Omental fat pad (tissue), 3 donors: ENCODE measurements at regions not wholly inside any gene's neighbourhood (a gene's known extent, or its start where the extent isn't known, plus 50 kb on each side); places are given as distances from the start of the nearest gene placed in this dataset.
A peak's percentile ranks its signal among the peaks of the same experiment; 100 is the strongest.
"Not testable (repeated sequence)": the region's sequence is repeated elsewhere in the genome, so short reads cannot be mapped to it uniquely, and the experiment has no call there.

ENCODE experiments used
- ATAC-seq: fragments of 150-250 bp; one replicate; pipeline ENCODE4 v1.9.1; 2016; ENCODE audit warnings: mild to moderate bottlenecking, moderate library complexity; ENCODE audit not compliant: low FRiP score
- DNase-seq: peaks from one replicate; pipeline ENCODE4 v3.0.0-alpha.2; 2019; ENCODE audit warnings: low spot score
- CTCF ChIP-seq, 3 donors: fragments of 450-650 bp; IDR thresholded peaks; one replicate each; pipeline ENCODE4 v1.5.1; 2016 to 2017; ENCODE audit warnings: antibody characterized with exemption in 3 of 3, mild to moderate bottlenecking in 3 of 3, moderate library complexity in 2 of 3

- TF ChIP-seq CTCF (IDR thresholded peaks at IDR 0.05), result no peak
- DNase-seq (no peak), ATAC-seq (no peak)
These were observed 129.8 kb downstream of the BCL2L11 start for GRCh38 chr2:111250448-111251030.

GRCh38 chr2:111251711-111252110, 131.0 kb downstream of the BCL2L11 start:
- ATAC-seq, result no peak
- no peak for TF ChIP-seq CTCF (IDR thresholded peaks at IDR 0.05)
- no peak for DNase-seq

GRCh38 chr2:111252436-111252835, 131.7 kb downstream of the BCL2L11 start:
- ATAC-seq, result no peak
- no peak for TF ChIP-seq CTCF (IDR thresholded peaks at IDR 0.05)
- no peak for DNase-seq

GRCh38 chr2:111254916-111255315, 134.2 kb downstream of the BCL2L11 start:
- DNase-seq, ATAC-seq: not testable (repeated sequence)

- ATAC-seq, DNase-seq: not testable (repeated sequence)
These were observed 135.9 kb downstream of the BCL2L11 start for GRCh38 chr2:111256628-111257027.

DNA sequence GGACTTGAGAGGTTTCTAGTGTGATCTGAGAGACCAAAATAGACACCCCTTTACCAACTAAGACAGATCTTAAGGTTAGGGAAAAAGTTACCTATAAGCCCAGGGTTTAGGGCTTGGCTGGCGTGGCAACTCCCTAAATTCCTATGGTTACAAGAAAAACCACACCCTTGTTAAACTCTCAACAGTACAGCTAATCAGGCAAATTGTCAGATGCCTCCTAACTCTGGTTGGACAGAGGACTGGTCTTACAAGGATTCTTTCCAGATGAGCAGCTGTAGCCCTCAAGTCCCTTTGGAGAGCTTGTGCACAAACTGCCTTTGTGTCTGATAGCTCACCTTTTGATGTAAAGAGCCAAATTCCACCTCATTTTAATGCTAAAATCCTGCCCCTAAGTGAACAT, 136.9 kb downstream of the BCL2L11 start:
- not testable (repeated sequence) for ATAC-seq, DNase-seq

- not testable (repeated sequence) for ATAC-seq, DNase-seq
These were observed 137.6 kb downstream of the BCL2L11 start for GRCh38 chr2:111258318-111258717.

DNA sequence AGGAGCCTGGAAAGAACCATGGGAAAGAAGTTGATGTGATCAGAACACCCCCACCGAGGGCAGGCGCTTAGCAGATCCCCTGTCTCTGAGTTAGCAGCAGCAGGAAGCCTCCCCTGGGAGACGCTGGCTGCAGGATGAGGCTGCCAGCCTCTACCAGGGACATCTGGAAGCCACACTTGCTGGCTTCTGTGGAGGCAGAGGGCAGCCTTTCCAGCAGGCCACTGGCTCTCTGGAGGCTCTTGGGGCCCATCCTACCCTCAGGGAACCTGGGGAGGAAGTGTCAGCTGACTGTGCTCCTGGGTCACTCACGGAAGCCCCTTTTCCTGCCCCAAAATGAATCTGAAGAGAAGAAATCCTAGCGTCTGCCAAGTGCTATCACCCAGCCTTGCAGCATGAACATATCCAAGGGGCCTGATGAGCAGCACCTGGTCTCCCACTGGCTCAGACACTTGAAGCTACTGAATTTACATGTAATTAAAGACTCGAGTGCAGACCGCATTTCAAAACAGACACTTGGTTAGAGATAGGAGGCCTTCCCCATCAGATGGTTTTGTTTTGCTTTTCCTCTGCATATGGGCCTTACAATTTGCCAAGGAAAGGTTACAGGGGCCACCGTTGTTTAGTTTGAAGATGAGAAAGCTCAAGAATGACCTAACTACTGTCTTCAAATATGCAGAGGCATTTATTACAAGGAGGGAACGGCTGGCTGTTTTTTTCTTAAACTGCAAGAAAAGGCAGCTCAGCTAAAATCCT, 142.1 kb downstream of the BCL2L11 start:
- DNase-seq, ATAC-seq: not testable (repeated sequence)

DNA sequence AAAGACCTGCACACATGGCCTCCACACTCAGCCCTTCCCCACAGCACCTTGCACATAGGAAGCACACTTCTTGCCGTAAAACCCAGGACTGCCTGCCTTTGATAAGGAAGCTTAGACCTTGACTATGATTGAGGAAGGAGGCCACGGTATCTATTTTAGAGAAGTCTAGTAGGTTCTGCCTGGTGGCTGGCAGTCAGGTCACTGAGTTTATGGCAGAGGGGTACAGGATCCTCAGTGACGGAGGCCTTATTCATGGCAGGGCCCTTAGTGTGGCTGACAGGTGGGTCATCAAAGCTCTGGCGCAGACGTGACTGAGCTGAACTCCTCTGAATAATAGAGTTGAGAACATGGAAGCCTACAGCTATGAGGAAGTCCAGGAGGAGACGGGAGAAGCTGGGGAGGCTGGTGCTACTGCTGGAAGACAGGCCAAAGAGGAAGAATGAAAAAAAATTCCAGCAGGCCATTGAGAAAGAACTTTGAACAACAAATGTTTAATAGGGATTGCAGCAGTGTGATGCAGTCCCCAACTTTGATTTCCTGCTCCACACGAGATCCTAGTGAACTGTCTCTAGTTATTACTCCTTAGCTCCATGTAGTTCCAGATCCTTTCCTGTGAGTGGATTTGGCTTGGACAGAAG, 142.8 kb downstream of the BCL2L11 start:
- ATAC-seq, DNase-seq: not testable (repeated sequence)

DNA sequence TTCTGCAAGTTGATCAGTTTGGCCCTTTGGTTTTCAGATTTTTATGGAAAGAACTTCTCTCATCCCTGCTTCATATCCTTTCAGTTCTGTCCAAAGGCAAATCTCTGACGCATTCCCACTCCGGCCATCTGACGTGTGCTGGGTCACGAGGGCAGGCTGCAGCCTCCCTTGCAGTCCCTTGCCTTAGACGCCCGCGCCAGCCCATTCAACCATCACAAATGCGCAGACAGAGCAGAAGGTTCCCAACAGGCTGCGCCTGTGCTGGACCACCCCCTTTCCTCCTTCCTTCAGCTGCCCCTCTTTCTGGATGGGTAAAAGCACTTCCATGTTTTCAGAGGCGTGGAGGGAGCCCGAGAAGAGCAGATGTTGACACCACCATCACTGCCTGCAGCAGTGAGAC, 144.2 kb downstream of the BCL2L11 start:
- ATAC-seq, DNase-seq: not testable (repeated sequence)

DNA sequence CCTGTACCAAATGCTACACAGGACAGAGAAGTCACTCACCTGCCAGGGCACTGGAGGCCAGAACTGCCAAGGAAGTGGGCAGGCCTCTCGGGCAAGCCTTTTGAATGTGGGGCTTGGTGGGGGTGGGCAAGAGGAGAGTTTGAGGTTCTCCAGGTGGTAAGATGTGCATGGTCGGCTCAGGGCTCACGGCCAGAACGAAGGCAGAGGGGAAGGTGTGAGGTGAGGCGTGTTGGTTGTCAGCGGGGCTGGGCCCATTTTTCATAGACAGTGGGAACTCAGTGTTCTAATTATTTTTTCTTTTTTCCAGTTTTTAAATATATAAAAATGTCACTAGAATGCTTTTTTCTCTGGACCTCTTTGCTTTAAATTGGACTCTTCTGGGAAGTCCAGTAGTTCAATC, 145.8 kb downstream of the BCL2L11 start:
- DNase-seq, ATAC-seq: not testable (repeated sequence)

DNA sequence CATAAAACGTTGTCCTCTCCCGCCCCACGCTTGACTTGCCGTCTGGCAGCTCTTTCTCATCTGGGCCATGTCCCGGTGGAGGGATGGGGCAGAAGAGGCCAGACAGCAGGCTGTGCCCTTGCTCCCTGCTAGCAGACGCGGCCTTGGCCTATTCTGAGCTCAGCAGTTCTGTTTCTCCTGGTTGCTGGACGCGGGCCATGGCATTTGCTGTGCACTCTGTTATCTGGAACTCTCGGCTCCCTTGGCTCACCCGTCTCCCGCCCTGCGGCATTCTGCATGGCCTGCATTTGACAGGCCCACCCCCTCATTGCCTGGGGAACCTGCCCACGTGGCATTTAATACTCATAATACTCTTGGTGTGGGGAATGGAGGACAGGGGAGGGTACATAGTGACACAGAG, 146.3 kb downstream of the BCL2L11 start:
- DNase-seq (peak; percentile 22), ATAC-seq (peak; percentile 90)

- ATAC-seq, DNase-seq: not testable (repeated sequence)
These were observed 149.1 kb downstream of the BCL2L11 start for GRCh38 chr2:111269761-111270323.

DNA sequence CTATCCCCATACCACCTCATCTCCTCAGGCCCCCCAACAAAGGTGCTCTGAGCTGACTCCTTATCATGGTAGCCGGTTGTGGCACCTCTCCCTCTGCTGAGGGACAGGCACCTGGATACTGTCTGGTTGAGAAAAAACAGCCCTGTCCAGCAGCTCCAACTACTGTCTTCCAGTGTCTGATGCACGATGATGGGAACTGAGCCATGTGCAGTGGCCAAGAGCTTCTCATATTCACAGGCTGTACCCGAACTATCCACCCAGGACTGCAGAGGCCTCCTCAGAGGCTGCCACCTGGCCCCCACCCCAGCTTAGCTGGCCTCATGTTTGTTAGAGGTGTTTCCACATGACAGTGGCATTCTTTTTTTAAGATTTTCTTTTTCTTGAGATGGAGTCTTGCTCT, 149.9 kb downstream of the BCL2L11 start:
- ATAC-seq, DNase-seq: not testable (repeated sequence)

- DNase-seq, ATAC-seq: not testable (repeated sequence)
These were observed 151.1 kb downstream of the BCL2L11 start for GRCh38 chr2:111271647-111272304.
